Astrocyte (in vitro differentiated cells and primary cell): ENCODE measurements at regions not wholly inside any gene's neighbourhood (a gene's known extent, or its start where the extent isn't known, plus 50 kb on each side); places are given as distances from the start of the nearest gene placed in this dataset.

ENCODE experiments used
- EZH2 ChIP-seq: IDR thresholded peaks from 2 replicates; pipeline ENCODE4 v1.6.1; 2012; ENCODE audit warnings: mild to moderate bottlenecking, low read length, inconsistent platforms; ENCODE audit not compliant: insufficient read depth
- TF ChIP-seq, protein P1 (sequence below): IDR thresholded peaks from 2 replicates; pipeline ENCODE4 v1.5.1; 2011; ENCODE audit warnings: low read depth, mild to moderate bottlenecking, inconsistent platforms, low read length, moderate library complexity; ENCODE audit not compliant: insufficient read depth

GRCh38 chr12:127944211-127944899, 322.6 kb upstream of the TMEM132C start:
- TF ChIP-seq, protein P1, sequence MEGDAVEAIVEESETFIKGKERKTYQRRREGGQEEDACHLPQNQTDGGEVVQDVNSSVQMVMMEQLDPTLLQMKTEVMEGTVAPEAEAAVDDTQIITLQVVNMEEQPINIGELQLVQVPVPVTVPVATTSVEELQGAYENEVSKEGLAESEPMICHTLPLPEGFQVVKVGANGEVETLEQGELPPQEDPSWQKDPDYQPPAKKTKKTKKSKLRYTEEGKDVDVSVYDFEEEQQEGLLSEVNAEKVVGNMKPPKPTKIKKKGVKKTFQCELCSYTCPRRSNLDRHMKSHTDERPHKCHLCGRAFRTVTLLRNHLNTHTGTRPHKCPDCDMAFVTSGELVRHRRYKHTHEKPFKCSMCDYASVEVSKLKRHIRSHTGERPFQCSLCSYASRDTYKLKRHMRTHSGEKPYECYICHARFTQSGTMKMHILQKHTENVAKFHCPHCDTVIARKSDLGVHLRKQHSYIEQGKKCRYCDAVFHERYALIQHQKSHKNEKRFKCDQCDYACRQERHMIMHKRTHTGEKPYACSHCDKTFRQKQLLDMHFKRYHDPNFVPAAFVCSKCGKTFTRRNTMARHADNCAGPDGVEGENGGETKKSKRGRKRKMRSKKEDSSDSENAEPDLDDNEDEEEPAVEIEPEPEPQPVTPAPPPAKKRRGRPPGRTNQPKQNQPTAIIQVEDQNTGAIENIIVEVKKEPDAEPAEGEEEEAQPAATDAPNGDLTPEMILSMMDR = no peak
- no peak for TF ChIP-seq EZH2
